ENCODE measurements at regions not wholly inside any gene's neighbourhood (a gene's known extent, or its start where the extent isn't known, plus 50 kb on each side); places are given as distances from the start of the nearest gene placed in this dataset.
"Not testable (repeated sequence)": the region's sequence is repeated elsewhere in the genome, so short reads cannot be mapped to it uniquely, and the experiment has no call there.

- no peak for ATAC-seq
- no peak for DNase-seq
- intact Hi-C loops (cut with micrococcal nuclease): no loop called here
These were observed 904.5 kb downstream of the PLA2G4A start for GRCh38 chr1:187733232-187733631.

GRCh38 chr1:187734427-187734826 is 905.7 kb downstream of the PLA2G4A start:
- intact Hi-C loops (cut with micrococcal nuclease): no loop called here
- no peak for ATAC-seq
- DNase-seq: peak; percentile 21

GRCh38 chr1:187744665-187745064 is 915.9 kb downstream of the PLA2G4A start:
- DNase-seq (no peak), ATAC-seq (no peak)
- intact Hi-C loops (cut with micrococcal nuclease): no loop called here

DNA sequence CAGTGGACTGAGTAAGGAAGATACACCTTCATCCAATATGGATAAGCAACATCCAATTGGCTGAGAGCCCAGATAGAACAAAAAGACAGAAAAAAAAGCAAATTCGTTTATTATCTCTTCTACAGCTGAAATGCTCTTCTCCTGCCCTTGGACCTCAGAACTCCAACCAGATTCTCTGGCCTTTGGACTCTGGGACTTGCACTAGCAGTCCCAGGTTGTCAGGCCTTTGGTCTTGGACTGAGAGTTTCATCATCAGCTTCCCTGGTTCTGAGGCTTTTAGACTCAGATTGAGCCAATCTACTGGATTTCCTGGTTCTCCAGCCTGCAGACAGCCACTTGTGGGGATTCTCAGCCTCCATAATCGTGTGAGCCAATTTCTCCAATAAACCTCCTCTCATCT is 926.8 kb downstream of the PLA2G4A start:
- ATAC-seq (no peak), DNase-seq (no peak)
- intact Hi-C loops (cut with micrococcal nuclease): no loop called here

- DNase-seq; intact Hi-C loops (cut with micrococcal nuclease); ATAC-seq: not testable (repeated sequence)
These were observed 927.9 kb downstream of the PLA2G4A start for GRCh38 chr1:187756684-187757083.

GRCh38 chr1:187759825-187760333 is 931.1 kb downstream of the PLA2G4A start:
- ATAC-seq: no peak
- intact Hi-C loops (cut with micrococcal nuclease): no loop called here
- no peak for DNase-seq

- intact Hi-C loops (cut with micrococcal nuclease): no loop called here
- ATAC-seq: no peak
These were observed 933.4 kb downstream of the PLA2G4A start for GRCh38 chr1:187762118-187762517.

DNA sequence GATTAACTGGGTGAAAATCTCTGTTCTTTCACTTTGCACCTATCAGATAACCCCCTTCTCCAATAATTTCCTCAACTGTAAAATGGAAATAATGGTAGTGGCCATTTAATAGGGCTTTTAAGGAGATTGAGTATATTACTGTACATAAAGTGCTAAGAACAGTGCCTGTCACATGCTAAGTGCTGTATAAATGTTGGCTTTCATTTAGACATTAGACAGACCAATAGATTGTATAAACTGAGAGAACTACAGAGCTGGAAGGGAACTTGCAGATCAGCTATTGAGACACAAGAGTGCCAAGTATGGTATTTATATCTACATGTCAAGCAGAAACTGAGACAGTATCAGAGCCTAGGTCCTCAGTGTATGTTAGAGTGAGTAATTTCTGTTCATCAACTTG is 934.7 kb downstream of the PLA2G4A start:
- no peak for ATAC-seq
- intact Hi-C loops (cut with micrococcal nuclease): no loop called here
- DNase-seq: no peak

More at GRCh38 chr1:187762118-187762517, 933.4 kb downstream of the PLA2G4A start:
- no peak for DNase-seq

DNA sequence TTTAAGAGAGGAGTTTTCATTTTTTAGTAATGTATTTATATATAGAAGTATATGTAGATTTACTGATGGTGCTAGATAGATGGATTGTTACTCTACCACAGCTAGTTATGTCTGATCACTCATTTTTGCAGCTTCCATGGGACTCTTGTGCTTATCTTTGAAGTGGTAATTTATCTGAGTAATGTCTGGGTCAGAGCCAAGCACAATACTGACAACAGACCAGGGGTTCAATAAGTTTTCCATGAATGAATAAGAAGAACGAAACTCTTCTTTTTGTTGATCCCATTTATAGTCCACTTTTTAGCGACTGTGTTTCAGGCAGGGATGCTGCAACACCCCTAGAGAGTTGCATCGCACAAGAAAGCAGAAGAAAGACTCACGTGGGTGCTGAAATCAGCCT is 935.2 kb downstream of the PLA2G4A start:
- intact Hi-C loops (cut with micrococcal nuclease): no loop called here
- DNase-seq (no peak), ATAC-seq (no peak)

GRCh38 chr1:187771396-187771795 is 942.6 kb downstream of the PLA2G4A start:
- DNase-seq (no peak), ATAC-seq (no peak)
- intact Hi-C loops (cut with micrococcal nuclease): no loop called here

GRCh38 chr1:187773168-187773567 is 944.4 kb downstream of the PLA2G4A start:
- DNase-seq: no peak
- no peak for ATAC-seq
- intact Hi-C loops (cut with micrococcal nuclease): no loop called here

DNA sequence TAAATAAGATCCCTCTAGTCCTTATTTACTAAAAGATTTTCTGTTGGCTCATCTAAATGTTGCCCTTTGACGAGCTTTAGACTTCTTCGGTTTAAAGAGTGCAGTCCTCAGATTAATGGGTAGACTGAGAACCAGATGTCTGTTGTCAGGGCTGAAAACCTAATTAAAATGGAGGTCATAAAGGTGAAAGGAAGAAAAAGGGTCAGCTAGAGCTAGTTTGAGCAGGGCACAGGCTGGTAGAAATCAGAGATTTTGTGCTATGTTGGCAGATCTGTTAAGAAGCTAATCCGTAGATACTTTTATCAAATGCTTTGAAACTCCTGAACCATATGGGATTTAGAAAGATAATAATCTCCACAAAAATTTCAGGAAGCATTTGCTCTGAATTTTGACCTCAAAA is 959.0 kb downstream of the PLA2G4A start:
- intact Hi-C loops (cut with micrococcal nuclease): no loop called here
- no peak for ATAC-seq
- no peak for DNase-seq

DNA sequence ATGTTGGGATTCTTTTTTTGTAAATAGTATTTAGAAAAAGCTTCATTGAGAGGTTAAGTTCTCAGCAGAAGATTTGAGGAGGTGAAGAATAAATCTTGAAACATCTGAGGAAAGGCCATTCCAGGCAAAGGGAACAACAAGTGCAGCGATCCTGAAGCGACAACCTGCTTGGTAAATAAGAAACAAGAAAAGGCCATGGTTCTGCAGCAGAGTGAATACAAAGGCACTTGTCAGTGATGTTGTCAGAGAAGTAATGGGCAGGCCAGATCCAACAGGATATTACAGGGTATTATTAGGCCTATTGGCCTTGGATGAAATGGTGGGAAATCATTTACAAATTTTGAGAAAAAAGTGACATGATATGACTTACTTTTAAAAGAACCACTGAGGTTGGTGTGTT is 960.0 kb downstream of the PLA2G4A start:
- DNase-seq (no peak), ATAC-seq (no peak)
- intact Hi-C loops (cut with micrococcal nuclease): no loop called here

- DNase-seq (no peak), ATAC-seq (no peak)
- intact Hi-C loops (cut with micrococcal nuclease): no loop called here
These were observed 962.0 kb downstream of the PLA2G4A start for GRCh38 chr1:187790724-187791123.

DNA sequence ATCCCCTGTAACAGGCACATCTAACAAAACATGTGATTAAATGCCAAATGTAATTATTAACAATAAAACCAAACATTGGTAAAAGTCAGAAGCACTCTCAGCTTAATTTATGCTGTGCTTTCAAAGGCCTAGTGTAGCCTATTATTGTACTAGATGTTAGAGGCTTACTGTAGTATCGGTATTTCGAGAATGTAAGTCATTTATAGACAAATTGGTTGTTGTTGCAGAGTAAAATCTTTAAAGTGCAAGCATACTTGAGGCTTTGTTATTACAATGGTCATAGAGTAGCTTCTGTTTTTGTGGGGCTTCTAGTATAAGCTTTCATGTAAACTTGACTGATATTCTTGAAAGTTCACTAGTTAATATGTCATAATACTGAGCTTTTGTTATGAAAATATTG is 965.8 kb downstream of the PLA2G4A start:
- ATAC-seq (no peak), DNase-seq (no peak)
- intact Hi-C loops (cut with micrococcal nuclease): no loop called here

DNA sequence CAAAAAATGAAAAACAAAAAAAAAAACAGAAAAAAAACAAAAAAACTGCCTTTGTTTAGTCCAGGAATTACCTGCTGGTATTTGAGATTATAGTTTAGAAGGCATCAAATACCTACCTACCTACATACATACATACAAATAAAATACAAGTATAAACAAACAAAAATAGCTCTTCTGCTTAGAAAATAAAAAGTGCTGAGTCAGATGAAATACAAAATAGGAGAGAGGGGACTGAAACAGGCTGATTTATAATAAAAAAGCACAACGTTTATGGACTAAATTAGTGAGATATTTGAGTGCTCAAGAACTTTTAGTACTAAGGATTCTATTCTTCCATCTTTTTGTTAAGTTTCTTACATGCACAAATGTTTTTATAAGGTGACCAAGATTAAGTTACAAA is 980.8 kb downstream of the PLA2G4A start:
- ATAC-seq: no peak
- intact Hi-C loops (cut with micrococcal nuclease): no loop called here
- DNase-seq: no peak

DNA sequence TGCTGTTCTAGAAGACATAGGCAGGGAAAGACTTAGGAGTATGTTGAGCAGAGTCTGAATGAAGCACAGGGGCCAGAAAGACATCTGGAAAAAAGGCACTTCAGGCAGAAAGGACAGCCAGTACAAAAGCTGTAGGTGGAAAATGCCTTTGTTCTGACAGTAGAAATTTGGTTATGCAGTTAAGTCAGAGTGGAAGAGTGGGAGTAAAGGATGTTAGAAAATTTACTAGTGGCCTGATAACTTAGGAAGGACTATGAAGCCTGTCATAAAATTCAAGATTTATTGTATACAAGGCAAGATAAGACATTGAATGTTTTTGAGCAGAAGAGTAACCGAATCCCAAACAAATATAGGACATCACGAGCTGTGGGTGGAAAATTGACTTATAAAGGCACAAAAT is 987.9 kb downstream of the PLA2G4A start:
- no peak for DNase-seq
- no peak for ATAC-seq
- intact Hi-C loops (cut with micrococcal nuclease): no loop called here

- intact Hi-C loops (cut with micrococcal nuclease): no loop called here
- DNase-seq: no peak
- ATAC-seq: no peak
These were observed 989.0 kb downstream of the PLA2G4A start for GRCh38 chr1:187817782-187818181.

GRCh38 chr1:187819086-187819485 is 990.3 kb downstream of the PLA2G4A start:
- intact Hi-C loops (cut with micrococcal nuclease): no loop called here
- DNase-seq (no peak), ATAC-seq (no peak)

GRCh38 chr1:187836557-187836956 is 1007.8 kb downstream of the PLA2G4A start:
- ATAC-seq (no peak), DNase-seq (no peak)
- intact Hi-C loops (cut with micrococcal nuclease): no loop called here

DNA sequence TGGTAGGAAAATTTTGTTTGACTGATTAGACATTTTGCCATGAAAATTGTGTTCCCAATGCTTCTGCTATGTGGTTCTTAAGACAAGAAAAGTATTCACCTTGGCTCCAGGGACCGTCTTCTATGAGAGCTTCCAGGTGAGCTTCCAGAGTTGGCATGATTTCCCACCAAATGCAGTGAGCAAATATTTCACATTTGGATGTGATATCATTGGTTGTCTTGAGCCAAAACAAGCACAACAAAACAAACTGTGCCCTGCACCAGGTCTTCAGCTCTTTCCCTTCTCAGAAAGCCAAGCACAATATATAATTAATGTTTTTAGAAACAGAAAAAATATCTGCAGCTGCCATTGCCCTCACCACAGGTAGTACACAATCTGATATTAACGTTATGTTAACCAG is 1009.0 kb downstream of the PLA2G4A start:
- intact Hi-C loops (cut with micrococcal nuclease): no loop called here
- ATAC-seq (no peak), DNase-seq (no peak)
